SK-N-SH (cell line): ENCODE measurements at regions not wholly inside any gene's neighbourhood (a gene's known extent, or its start where the extent isn't known, plus 50 kb on each side); places are given as distances from the start of the nearest gene placed in this dataset.
"Not testable (repeated sequence)": the region's sequence is repeated elsewhere in the genome, so short reads cannot be mapped to it uniquely, and the experiment has no call there.

ENCODE experiments used
- CTCF ChIA-PET: fragments of 300-600, 350-600 bp; formaldehyde crosslinking; extraction: SDS; loops from one replicate; lab custom pipeline; 2021; lab: Yijun Ruan, JAX
- POLR2A ChIA-PET: fragments of 350-600 bp; sonication (Branson Sonifier 250); formaldehyde crosslinking; extraction: SDS; loops from one replicate; lab custom pipeline; 2020; ENCODE audit warnings: antibody characterized with exemption, inconsistent platforms; lab: Yijun Ruan, JAX
- DNase-seq: peaks from one replicate; pipeline ENCODE4 v3.0.0; 2012
- H2AFZ ChIP-seq: fragments of 200-600 bp; sonication (generic); 2 replicates; pipeline ENCODE4 v1.8.1; 2016; ENCODE audit warnings: antibody characterized with exemption, mild to moderate bottlenecking, low read depth
- H3F3A ChIP-seq: fragments of 200-600 bp; sonication (generic); replicated peaks from 2 replicates; pipeline ENCODE3; 2016; ENCODE audit warnings: antibody characterized with exemption, mild to moderate bottlenecking; ENCODE audit not compliant: insufficient read depth
- H3K27ac ChIP-seq, 2 experiments: fragments of 200-500 bp in 1 of 2; fragments of 200-600 bp in 1 of 2; sonication (Bioruptor generic) in 1 of 2; sonication (generic), shearing (Covaris generic) in 1 of 2; 2 replicates each; pipeline versions ENCODE4 v1.5.1 to v1.6.1; 2014 to 2016; ENCODE audit warnings: low read depth in 2 of 2, inconsistent platforms in 1 of 2, low read length in 1 of 2, mild to moderate bottlenecking in 1 of 2, mixed read lengths in 1 of 2
- H3K27me3 ChIP-seq: fragments of 200-600 bp; sonication (generic), shearing (Covaris generic); 2 replicates; pipeline ENCODE4 v1.6.1; 2016; ENCODE audit warnings: mixed run types; ENCODE audit not compliant: insufficient read depth
- H3K36me3 ChIP-seq, 2 experiments: fragments of 200-500 bp in 1 of 2; fragments of 200-600 bp in 1 of 2; sonication (Bioruptor generic) in 1 of 2; sonication (generic) in 1 of 2; replicated peaks in 1 of 2; 2 replicates each; pipeline versions ENCODE3 to v1.5.1; 2014 to 2016; ENCODE audit warnings: low read length in 1 of 2, mild to moderate bottlenecking in 1 of 2; ENCODE audit not compliant: insufficient read depth in 2 of 2, control insufficient read depth in 1 of 2
- H3K4me1 ChIP-seq, 2 experiments: fragments of 200-500 bp in 1 of 2; fragments of 200-600 bp in 1 of 2; sonication (Bioruptor generic) in 1 of 2; sonication (generic), shearing (Covaris generic) in 1 of 2; 2 replicates each; pipeline versions ENCODE4 v1.5.1 to v1.6.1; 2014 to 2016; ENCODE audit warnings: low read depth in 1 of 2, low read length in 1 of 2, mixed run types in 1 of 2; ENCODE audit not compliant: insufficient read depth in 2 of 2, control insufficient read depth in 1 of 2
- H3K4me2 ChIP-seq: fragments of 200-600 bp; sonication (generic), shearing (Covaris generic); 2 replicates; pipeline ENCODE4 v1.6.1; 2017; ENCODE audit warnings: mixed run types
- H3K4me3 ChIP-seq, 2 experiments: fragments of 200-500 bp in 1 of 2; fragments of 200-600 bp in 1 of 2; sonication (Bioruptor generic) in 1 of 2; sonication (generic), shearing (Covaris generic) in 1 of 2; 2 replicates each; pipeline versions ENCODE4 v1.5.1 to v1.8.1; 2014 to 2016; ENCODE audit warnings: low read depth in 2 of 2, inconsistent platforms in 1 of 2, low read length in 1 of 2, mild to moderate bottlenecking in 1 of 2, mixed read lengths in 1 of 2, moderate library complexity in 1 of 2
- H3K79me2 ChIP-seq: fragments of 200-600 bp; sonication (generic); 2 replicates; pipeline ENCODE4 v1.8.1; 2017; ENCODE audit warnings: mild to moderate bottlenecking; ENCODE audit not compliant: insufficient read depth
- H3K9ac ChIP-seq: fragments of 200-600 bp; sonication (generic); 2 replicates; pipeline ENCODE4 v1.6.1; 2017; ENCODE audit warnings: mixed run types
- H3K9me2 ChIP-seq: fragments of 200-600 bp; sonication (generic); 2 replicates; pipeline ENCODE4 v1.6.1; 2017; ENCODE audit warnings: mixed run types
- H3K9me3 ChIP-seq: fragments of 200-600 bp; sonication (generic); 2 replicates; pipeline ENCODE4 v1.6.1; 2017; ENCODE audit warnings: mixed run types, mild to moderate bottlenecking, moderate library complexity
- H4K20me1 ChIP-seq: fragments of 200-600 bp; sonication (generic); 2 replicates; pipeline ENCODE4 v1.6.1; 2017; ENCODE audit warnings: mild to moderate bottlenecking, mixed run types; ENCODE audit not compliant: insufficient read depth
- WGBS: methylation state at CpG from one replicate; pipeline ENCODE4 v1.1.6; 2017; ENCODE audit warnings: low lambda C conversion rate; 5-methylcytosine and 5-hydroxymethylcytosine counted together

DNA sequence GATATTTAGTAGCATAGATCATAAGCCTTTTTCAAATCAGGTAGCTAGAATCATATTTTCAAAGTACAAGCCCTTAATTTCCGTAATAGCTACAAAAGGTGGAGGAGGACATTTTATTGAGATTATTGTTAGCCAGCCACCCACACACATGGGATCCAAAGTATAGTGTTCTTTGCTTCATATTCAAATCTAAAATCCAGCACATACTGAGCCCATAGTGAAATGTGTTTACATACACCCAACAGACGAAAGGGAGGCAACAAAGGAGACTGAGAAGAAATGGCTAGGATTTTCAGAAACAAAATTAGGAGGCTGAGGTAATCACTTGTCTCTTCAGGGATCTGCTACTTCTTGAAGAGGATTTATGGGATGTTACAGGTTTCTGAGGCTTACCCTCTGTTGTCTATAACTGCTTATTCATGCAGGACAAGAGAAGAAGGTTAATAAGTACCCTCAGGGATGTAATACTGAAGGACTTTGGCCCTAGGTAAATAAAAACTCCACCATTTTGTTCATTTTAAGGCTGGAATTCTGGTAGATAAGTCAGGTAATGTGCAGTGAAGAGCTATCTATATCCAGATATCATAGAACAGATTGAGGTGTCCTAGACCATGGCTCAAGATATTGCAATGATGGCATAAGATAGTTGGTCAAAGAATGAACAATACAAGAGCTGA is 182.1 kb downstream of the SPDYE17 start:
- H3F3A ChIP-seq, H3K36me3 ChIP-seq, CTCF ChIA-PET, H3K9ac ChIP-seq, H3K27me3 ChIP-seq, H3K4me2 ChIP-seq, DNase-seq, H3K27ac ChIP-seq, H3K79me2 ChIP-seq, H3K4me3 ChIP-seq, H4K20me1 ChIP-seq, H2AFZ ChIP-seq, H3K9me2 ChIP-seq, H3K9me3 ChIP-seq, H3K4me1 ChIP-seq, POLR2A ChIA-PET: not testable (repeated sequence)
- WGBS = 30% methylated on average over 2 of the region's 2 CpGs

DNA sequence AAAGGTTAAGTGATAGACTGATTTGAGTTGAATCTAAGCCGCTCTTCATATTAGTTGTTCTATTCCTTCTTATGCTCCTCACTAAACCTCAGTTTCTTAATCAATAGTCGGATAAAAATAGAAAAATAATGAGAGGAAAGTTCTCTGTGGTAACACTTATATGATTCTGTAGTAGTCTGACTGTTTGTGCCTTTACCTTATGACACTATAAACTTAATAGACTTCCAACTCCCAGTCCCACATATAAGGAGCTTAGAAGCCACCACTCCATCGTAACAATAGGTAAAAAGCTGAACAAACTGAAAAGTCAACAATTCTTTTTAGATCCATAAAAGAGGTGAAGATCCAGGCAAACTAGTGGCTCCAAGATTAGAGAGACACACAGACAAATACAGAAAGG is 192.3 kb downstream of the SPDYE17 start:
- H3F3A ChIP-seq, H3K9me2 ChIP-seq, H4K20me1 ChIP-seq, H3K9ac ChIP-seq, CTCF ChIA-PET, H3K4me3 ChIP-seq, DNase-seq, H3K27ac ChIP-seq, H3K27me3 ChIP-seq, POLR2A ChIA-PET, H3K9me3 ChIP-seq, H2AFZ ChIP-seq, H3K4me2 ChIP-seq, H3K4me1 ChIP-seq, H3K36me3 ChIP-seq, H3K79me2 ChIP-seq: not testable (repeated sequence)
- WGBS = 19% methylated on average over 3 of the region's 3 CpGs

DNA sequence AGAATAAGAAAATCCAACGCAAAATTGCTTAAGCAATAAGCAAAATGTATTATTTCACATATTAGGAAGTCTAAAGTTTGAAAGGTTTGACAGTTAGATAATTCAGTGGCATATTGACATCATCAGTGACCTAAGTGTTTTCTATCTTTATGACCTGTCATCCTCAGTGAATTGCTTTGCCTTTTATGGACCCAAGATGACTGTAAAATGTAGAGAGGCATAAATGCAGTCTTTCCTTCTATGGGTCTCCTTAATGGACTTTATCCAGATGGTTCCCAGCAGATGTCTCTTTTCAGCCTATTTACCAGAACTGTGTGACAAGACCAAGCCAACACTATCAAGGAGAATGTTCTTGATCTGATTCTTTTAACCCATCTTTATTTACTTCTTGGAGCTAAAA is 192.9 kb downstream of the SPDYE17 start:
- CTCF ChIA-PET, DNase-seq, H3K27ac ChIP-seq, H3K79me2 ChIP-seq, H3K36me3 ChIP-seq, H3K9ac ChIP-seq, POLR2A ChIA-PET, H3K9me3 ChIP-seq, H3K9me2 ChIP-seq, H3F3A ChIP-seq, H3K4me2 ChIP-seq, H3K4me3 ChIP-seq, H3K4me1 ChIP-seq, H2AFZ ChIP-seq, H3K27me3 ChIP-seq, H4K20me1 ChIP-seq: not testable (repeated sequence)
- 19% methylated on average over 1 of the region's 1 CpG for whole genome bisulfite sequencing

DNA sequence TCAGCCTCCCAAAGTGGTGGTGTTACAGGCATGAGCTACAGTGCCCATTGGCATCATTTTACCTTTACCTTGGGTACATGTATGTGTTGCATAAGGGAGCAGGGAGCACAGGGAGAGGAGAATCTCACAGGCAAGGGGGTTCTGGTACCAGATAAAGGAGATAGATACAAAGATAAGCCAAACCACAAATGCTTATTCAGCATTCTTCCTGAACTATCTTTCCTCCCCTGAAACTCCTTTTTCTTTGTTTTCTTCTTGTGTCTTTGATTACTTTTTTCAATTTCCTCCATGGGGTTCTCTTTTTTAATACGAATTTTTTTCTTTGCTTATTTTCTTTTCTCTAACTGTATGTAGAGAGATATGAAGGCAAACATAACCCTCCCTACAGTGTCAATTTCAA is 193.8 kb downstream of the SPDYE17 start:
- DNase-seq, H3K27ac ChIP-seq, H3K9me2 ChIP-seq, H3K27me3 ChIP-seq, H3K79me2 ChIP-seq, H3K9ac ChIP-seq, H3K4me2 ChIP-seq, H4K20me1 ChIP-seq, H3K9me3 ChIP-seq, H3K36me3 ChIP-seq, H3K4me3 ChIP-seq, POLR2A ChIA-PET, H3F3A ChIP-seq, CTCF ChIA-PET, H2AFZ ChIP-seq, H3K4me1 ChIP-seq: not testable (repeated sequence)
- 0% methylated on average over 1 of the region's 1 CpG for WGBS

DNA sequence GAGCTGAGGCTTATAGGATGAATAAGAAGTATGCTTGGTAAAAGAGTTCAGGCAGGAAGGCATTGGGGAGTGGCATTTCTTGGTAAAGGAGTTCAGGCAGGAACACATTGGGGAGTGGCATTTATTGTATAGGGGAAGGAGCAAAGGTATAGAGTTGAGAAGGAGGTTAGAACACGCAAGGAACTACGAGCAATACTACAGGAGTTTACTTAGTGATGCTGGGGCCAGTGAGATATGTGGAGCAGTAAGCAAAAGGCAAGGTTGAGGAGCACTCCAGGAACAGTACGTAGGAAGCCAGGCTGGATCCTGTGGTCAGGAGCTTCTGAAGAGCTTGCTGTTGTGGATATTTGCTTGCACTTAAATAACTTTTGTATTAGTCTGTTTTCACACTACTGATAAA is 202.2 kb upstream of the POMZP3 start:
- H4K20me1 ChIP-seq, H3K4me2 ChIP-seq, H3K79me2 ChIP-seq, H3K36me3 ChIP-seq, H3F3A ChIP-seq, H3K4me3 ChIP-seq, H3K4me1 ChIP-seq, H3K9ac ChIP-seq, H3K9me2 ChIP-seq, H3K27me3 ChIP-seq, CTCF ChIA-PET, DNase-seq, POLR2A ChIA-PET, H3K9me3 ChIP-seq, H3K27ac ChIP-seq, H2AFZ ChIP-seq: not testable (repeated sequence)
- 41% methylated on average over 3 of the region's 3 CpGs for WGBS

DNA sequence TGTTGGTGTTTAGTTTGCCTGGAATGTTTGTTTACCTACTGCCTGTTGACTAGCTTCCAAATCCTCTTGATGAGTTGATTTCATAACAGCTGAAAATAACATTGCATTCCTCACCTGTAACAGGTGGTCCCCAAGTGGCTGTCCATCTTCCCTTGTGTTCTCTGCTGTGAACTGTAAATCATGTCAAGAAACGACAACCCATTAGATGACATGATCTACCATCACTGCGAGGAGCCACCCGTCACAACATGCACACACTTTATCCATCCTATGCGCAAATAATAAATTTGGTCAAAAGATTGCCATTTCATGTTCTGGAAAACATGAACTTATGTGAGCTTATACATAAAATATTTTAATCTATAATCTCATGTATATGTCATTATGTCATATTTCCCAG is 199.1 kb upstream of the POMZP3 start:
- H3K9me3 ChIP-seq, H4K20me1 ChIP-seq, H3K9me2 ChIP-seq, H3K79me2 ChIP-seq, H3K9ac ChIP-seq, H3K4me3 ChIP-seq, H2AFZ ChIP-seq, H3K36me3 ChIP-seq, H3K4me2 ChIP-seq, H3K4me1 ChIP-seq, H3K27me3 ChIP-seq, H3K27ac ChIP-seq, CTCF ChIA-PET, DNase-seq, POLR2A ChIA-PET, H3F3A ChIP-seq: not testable (repeated sequence)
- WGBS = 70% methylated on average over 4 of the region's 4 CpGs

DNA sequence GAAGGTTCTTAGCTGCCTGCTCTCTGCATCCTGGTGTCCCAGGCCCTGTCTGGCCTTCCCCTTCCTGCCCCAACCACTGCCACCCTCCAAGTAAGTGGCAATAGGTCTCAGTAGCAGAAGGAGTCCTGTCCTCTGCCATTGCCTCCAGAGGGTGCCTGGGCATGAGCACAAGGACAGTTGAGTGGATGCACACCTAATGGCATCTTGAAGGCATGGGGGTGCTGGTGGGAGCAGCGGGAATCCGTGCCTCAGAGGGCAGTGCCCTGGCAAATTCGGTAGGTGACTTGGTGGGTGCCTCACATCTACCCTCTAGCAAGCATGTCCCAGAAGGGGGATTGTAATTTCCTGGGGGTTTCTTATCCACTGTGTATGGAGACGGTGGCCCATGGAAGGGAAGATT is 182.8 kb upstream of the POMZP3 start:
- H3K27me3 ChIP-seq, H2AFZ ChIP-seq, CTCF ChIA-PET, H3K9ac ChIP-seq, H3K79me2 ChIP-seq, H3K36me3 ChIP-seq, H3K4me1 ChIP-seq, H3K27ac ChIP-seq, H3K4me3 ChIP-seq, DNase-seq, H4K20me1 ChIP-seq, H3K9me3 ChIP-seq, H3K9me2 ChIP-seq, POLR2A ChIA-PET, H3K4me2 ChIP-seq, H3F3A ChIP-seq: not testable (repeated sequence)
- 65% methylated on average over 4 of the region's 4 CpGs for WGBS
